ENCODE measurements at regions not wholly inside any gene's neighbourhood (a gene's known extent, or its start where the extent isn't known, plus 50 kb on each side); places are given as distances from the start of the nearest gene placed in this dataset.

DNA sequence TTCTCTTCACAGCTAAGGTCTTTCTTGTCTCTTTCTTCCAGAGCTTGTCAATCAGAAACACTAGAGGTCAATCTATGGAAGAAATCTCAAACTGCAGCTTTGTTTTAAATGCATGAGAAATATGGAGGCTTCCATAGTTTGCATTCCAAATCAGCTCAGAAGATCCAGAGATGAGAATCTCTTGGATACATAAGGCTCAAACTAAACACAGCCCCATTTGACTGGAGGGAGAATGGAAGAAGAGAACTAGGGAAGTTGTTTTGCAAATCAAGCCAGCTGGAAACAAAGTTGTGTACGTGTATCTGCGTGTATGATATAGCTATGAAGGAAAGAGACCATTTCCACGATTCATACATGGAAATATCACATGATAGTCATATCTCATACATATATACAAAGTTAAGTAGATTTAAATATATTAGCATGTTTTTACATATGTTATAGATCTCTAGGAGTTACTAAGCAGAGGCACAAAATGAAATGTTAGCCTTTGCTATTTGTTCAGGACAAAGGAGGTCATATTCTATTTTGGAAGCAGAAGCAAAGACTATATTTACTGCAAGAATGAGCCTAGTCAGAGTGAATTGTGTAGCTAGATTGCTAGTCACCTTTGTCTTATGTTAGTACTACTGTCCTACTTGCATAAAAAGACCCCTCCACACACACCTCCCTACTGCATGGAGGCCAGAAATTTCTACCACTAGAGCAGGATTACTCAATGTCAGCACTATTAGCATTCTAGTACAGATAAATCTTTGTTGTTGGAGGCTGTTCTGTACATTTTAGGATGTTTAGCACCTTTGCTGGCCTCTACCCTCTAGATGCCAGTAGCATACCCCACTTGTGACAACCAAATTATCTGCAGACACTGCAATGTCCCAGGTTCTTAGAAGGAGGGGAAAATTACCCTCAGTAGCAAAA is 303.5 kb upstream of the CHAC2 start:
- TF ChIP-seq, protein P1, sequence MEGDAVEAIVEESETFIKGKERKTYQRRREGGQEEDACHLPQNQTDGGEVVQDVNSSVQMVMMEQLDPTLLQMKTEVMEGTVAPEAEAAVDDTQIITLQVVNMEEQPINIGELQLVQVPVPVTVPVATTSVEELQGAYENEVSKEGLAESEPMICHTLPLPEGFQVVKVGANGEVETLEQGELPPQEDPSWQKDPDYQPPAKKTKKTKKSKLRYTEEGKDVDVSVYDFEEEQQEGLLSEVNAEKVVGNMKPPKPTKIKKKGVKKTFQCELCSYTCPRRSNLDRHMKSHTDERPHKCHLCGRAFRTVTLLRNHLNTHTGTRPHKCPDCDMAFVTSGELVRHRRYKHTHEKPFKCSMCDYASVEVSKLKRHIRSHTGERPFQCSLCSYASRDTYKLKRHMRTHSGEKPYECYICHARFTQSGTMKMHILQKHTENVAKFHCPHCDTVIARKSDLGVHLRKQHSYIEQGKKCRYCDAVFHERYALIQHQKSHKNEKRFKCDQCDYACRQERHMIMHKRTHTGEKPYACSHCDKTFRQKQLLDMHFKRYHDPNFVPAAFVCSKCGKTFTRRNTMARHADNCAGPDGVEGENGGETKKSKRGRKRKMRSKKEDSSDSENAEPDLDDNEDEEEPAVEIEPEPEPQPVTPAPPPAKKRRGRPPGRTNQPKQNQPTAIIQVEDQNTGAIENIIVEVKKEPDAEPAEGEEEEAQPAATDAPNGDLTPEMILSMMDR (IDR thresholded peaks at IDR 0.05) = no peak
- no peak for TF ChIP-seq POLR2AphosphoS5 (IDR thresholded peaks at IDR 0.05)
